ENCODE measurements at regions not wholly inside any gene's neighbourhood (a gene's known extent, or its start where the extent isn't known, plus 50 kb on each side); places are given as distances from the start of the nearest gene placed in this dataset.
A peak's percentile ranks its signal among the peaks of the same experiment; 100 is the strongest.
"Not testable (repeated sequence)": the region's sequence is repeated elsewhere in the genome, so short reads cannot be mapped to it uniquely, and the experiment has no call there.

DNA sequence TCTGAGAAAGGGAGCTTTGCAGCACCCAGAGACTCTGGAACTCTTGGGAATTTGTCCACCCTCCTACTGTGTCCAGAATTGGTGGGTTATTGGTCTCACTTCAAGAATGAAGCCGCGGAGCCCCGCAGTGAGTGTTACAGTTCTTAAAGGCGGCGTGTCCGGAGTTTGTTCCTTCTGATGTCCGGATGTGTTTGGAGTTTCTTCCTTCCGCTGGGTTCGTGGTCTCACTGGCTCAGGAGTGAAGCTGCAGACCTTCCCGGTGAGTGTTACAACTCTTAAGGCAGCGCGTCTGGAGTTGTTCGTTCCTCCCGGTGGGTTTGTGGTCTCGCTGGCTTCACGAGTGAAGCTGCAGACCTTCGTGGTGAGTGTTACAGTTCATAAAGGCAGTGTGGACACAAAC lies 824.7 kb downstream of the LRRTM4 start:
- DNase-seq (ENCODE audit: low read depth): not testable (repeated sequence)

DNA sequence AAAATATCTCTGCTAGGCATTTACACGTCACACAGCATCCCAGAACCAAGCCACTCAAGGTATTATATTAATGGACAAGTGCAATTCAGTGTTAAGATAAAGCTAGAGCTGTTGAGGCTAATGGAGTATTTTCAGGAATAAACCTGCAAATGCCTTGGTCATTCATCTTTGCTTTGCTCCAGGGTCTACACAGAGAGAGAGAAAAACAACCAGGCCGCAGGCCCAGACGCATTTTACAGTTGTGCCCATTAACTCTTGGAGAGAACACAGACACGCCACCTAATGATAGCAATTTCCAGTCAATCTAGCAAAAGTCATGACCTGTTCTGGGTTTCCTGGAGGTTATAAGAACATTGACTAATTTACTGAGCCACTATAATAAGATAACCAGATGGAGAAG lies 829.3 kb downstream of the LRRTM4 start:
- no peak for DNase-seq (ENCODE audit: low read depth)

GRCh38 chr2:76688732-76689131 lies 833.4 kb downstream of the LRRTM4 start:
- no peak for DNase-seq (ENCODE audit: low read depth)

DNA sequence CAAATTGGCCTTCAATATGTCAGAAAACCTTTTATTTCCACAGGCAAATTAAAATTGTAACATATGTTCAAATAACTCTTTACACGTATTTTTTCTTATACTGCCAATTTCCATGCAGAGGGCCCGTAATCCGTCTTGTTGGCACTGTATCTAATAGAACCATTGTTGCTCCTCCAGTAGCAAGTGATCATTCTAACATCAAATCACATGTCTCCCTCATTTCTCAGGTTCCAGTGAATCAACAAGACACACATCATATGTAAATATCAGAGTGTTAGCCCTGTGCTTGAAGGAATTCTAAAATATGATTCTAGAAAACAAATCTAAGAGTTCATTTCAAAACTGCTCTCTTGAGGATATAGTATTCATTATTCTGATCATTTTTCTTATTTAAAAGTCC lies 834.3 kb downstream of the LRRTM4 start:
- DNase-seq (ENCODE audit: low read depth): no peak

GRCh38 chr2:76684756-76685155 lies 837.4 kb downstream of the LRRTM4 start:
- DNase-seq (ENCODE audit: low read depth): no peak

- no peak for DNase-seq (ENCODE audit: low read depth)
These were observed 843.2 kb downstream of the LRRTM4 start for GRCh38 chr2:76679025-76679396.

DNA sequence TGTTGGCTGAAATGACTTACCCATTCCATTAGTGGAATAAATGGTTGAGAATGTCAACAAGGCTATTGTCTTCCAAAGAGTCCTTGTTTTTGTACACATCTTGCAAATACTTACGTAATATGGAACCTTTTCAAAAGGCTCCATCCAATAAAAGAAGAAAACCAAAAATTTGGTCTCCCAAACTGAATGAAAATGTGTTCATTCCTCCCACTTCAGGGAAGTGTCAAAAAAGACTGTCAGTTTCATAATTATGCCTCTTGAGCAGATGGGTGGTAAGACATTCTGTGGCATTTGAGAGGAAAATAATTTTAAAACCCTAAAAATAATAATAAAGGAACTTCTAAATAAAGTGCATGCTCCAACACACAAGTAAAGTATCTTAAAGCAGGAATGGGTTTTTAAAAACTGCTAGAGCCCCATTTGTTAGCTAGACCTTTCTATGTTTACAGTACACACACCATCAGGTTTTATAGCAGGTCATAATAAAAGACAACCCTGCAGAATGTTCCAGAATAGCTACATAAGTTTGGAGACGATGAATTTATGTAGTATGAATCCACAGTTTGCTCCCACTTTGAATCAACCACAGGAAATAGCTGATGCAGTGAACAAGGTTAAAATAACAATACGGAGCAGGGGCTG lies 843.7 kb downstream of the LRRTM4 start:
- no peak for DNase-seq (ENCODE audit: low read depth)

- no peak for DNase-seq (ENCODE audit: low read depth)
These were observed 847.0 kb downstream of the LRRTM4 start for GRCh38 chr2:76675212-76675611.

- DNase-seq (ENCODE audit: low read depth): no peak
These were observed 849.4 kb downstream of the LRRTM4 start for GRCh38 chr2:76672798-76673197.

GRCh38 chr2:76669966-76670465 lies 852.2 kb downstream of the LRRTM4 start:
- DNase-seq (ENCODE audit: low read depth): no peak

- no peak for DNase-seq (ENCODE audit: low read depth)
These were observed 853.9 kb downstream of the LRRTM4 start for GRCh38 chr2:76668279-76668678.

DNA sequence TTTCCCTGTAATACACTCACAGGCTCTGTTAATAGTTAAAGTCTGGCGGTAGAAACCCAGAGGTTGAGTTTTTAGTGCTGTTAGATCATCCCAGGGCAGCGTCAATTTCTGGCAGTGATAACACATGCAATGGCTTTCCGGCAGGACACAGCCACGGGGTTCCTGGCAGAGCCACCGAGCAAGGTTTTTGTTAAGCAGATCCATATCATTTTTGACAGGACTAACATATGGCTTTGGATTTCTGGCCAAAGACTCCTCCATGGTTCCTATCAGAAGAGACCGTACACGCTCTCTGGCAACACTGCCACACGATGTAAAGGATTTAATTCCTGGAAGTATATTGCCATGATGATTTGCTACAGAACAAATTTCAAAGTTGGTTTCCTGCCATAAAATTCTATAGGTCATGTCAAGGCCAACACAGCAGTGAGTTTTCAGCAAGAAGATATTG lies 854.3 kb downstream of the LRRTM4 start:
- DNase-seq (ENCODE audit: low read depth): no peak

DNA sequence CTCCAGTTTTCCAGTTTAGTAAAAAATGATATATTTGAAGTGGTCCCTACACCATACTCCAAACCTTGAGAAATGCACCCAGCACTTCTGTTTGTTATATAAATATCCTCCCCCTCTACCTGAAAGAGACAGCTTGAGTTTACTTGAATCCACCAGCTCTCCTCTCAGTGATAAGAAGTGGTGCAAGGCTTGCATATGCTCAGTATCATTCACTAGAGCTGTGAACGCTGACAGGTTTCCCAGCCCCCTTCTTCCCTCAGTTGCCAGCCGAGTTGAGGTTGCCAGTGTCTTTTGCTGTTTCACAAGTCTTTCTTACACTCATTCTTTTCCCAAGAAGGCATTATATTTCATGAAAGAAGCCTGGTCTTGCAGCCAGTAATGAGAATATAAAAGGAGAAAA lies 880.0 kb downstream of the LRRTM4 start:
- DNase-seq (ENCODE audit: low read depth): no peak

- DNase-seq (ENCODE audit: low read depth): no peak
These were observed 880.7 kb downstream of the LRRTM4 start for GRCh38 chr2:76641506-76641905.

DNA sequence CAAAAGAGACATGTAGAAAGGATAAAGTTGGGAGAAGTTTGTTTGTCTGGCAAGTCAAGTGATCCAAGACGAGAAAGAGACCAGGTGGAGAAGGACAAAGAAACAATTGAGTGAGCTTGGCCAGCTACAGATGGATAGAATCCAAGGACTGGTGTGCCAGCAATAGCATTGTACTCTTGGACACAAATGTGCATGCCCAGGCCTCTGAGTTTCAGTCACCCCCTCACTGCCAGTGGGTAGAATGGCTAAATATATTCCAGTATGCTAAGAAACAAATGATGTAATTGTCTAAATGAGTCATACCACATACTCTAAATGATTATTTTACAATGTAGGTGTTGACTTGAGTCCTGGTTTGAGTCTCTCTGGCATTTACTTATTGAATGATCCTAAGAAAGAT lies 881.3 kb downstream of the LRRTM4 start:
- DNase-seq (ENCODE audit: low read depth): no peak

- no peak for DNase-seq (ENCODE audit: low read depth)
These were observed 883.0 kb downstream of the LRRTM4 start for GRCh38 chr2:76639171-76639680.

DNA sequence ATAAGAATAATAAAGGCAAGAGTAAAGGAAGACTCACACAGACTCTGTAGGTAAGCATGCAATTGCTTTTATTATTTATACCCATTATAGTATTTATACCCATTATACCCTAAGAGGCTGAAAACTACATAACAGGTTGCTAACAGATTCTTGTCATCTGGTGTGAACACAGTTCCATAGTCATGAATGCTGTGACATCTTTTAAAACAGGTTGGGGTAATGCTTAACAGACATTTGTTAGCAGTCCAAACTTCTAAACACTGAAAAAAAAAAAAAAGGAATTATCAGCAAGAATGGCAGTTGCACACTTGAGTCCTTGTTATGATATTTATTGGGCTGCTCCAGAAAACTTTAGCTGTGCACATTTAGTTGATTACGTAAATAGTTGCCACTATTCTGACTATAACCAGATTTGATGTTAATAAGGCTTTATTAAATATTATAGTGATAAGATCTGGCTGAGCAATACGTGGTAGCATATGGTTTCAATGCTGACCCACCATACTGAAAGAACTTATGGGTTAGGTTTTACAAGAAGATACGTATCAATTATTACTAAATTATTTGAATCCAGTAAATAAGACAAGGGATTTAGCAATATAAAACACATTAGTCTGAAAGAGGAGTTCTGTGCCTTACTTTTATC lies 888.8 kb downstream of the LRRTM4 start:
- no peak for DNase-seq (ENCODE audit: low read depth)

GRCh38 chr2:76625101-76625500 lies 897.1 kb downstream of the LRRTM4 start:
- no peak for DNase-seq (ENCODE audit: low read depth)

- no peak for DNase-seq (ENCODE audit: low read depth)
These were observed 902.6 kb upstream of the GCFC2 start for GRCh38 chr2:76613330-76613729.

DNA sequence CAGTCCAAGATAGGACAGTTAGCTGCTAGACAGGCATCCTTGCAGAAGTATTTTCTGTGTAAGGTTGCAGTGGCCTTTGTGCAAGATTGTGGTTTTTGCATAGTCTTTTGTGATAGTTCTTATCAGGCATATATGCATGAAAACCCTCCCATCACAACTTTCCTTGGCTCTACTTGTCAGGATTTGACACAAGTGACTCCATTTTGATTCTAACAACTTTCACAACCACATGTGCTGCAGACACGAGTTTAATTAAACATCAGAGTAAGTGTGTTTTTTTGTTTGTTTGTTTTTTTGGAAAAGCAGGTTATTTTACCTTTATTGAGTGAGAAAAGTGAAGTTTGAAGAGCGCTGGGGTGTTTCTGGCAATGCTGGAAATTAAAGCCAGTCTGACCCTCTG lies 902.0 kb upstream of the GCFC2 start:
- DNase-seq (ENCODE audit: low read depth): no peak

DNA sequence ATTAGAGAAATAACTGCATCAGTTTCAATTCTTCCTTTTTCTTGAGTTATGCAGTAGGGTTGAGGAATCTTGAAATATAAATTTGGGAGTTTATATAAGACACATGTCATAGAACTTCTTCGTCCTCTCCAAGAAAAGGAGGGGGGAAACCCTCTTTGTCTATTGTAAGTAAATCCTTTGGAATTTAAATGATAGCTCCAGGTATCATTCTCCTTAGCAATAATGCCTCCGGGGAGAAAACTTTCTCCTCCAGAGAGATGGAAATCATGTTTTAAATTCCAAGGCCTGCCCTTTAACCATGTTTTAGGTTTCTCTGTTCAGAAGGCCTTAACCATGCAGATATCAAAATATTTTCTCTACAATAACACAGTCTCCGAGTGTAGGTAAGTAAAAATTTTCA lies 899.7 kb upstream of the GCFC2 start:
- no peak for DNase-seq (ENCODE audit: low read depth)

- peak; percentile 61 for DNase-seq (ENCODE audit: low read depth)
These were observed 889.1 kb upstream of the GCFC2 start for GRCh38 chr2:76599732-76600368.

DNA sequence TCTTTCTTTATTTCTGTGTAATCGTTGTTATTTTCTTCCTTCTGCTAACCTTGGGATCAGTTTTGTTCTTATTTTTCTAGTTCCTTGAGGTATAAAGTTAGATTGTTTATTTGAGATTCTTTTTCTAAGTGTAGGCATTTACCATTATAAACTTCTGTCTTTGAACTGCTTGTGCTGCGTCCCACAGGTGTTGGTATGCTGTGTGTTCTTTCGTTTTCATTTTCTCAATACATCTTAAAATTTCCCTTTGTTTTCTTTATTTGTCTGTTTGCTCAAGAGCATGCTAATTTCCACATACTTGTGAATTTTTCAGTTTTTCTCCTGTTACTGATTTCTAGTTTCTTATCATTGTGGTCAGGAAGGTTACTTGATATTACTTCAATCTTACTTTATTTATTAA lies 873.8 kb upstream of the GCFC2 start:
- no peak for DNase-seq (ENCODE audit: low read depth)
